ENCODE measurements at regions not wholly inside any gene's neighbourhood (a gene's known extent, or its start where the extent isn't known, plus 50 kb on each side); places are given as distances from the start of the nearest gene placed in this dataset.

DNA sequence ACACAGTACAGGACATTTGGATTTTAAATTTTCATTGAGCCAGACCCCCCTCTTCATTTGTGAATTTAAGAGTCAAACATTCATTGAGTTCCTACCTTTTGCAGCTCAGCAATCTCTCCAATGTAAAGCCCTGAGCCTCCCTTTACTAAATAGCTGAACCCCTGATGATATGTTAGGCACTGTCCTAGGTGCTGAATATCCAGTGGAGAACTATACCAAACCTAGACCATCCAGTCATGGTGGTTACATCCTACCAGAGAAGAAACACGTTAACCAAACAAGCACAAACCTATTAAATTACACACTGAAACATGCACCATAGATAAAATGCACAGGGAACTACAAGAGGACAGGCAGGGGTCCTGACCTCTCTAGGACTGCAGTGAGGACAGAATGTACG lies 1585.3 kb upstream of the TMEM132C start:
- no peaks in the 10 kb centered on the region for H3K36me3 ChIP-seq (ENCODE audit: control insufficient read depth in 2 of 2, extremely low read depth in 1 of 2, insufficient read depth in 2 of 2, low read length in 2 of 2)
- peaks cover 9% of the 10 kb centered on the region for H3K9me3 ChIP-seq (replicated peaks; ENCODE audit: control insufficient read depth, insufficient read depth, low read length)
- H3K27ac ChIP-seq (ENCODE audit: insufficient read depth, low read depth, low read length) = no peak overlapping the region
- no peak overlapping the region for H3K9ac ChIP-seq (replicated peaks; ENCODE audit: extremely low read depth, insufficient read depth, low read length)
- H3K27me3 ChIP-seq (ENCODE audit: control insufficient read depth in 2 of 2, insufficient read depth in 2 of 2, low read length in 2 of 2) = no peaks in the 10 kb centered on the region
- CTCF ChIA-PET = no interaction called here
- no TSS peak for BruUV-seq (replicated peaks)
- H3K9me1 ChIP-seq (replicated peaks; ENCODE audit: control insufficient read depth, extremely low read depth, insufficient read depth, low read length) = no peaks in the 10 kb centered on the region
- POLR2A ChIA-PET = no interaction called here
- no peak for FAIRE-seq
- no peak for DNase-seq (ENCODE audit: low read depth, low spot score)
- no peak overlapping the region for H2AFZ ChIP-seq (ENCODE audit: low read depth, low read length)
- H3K79me2 ChIP-seq (ENCODE audit: control insufficient read depth, insufficient read depth, low read length) = no peaks in the 10 kb centered on the region
- H4K20me1 ChIP-seq (replicated peaks; ENCODE audit: control insufficient read depth, extremely low read depth, insufficient read depth, low read length) = no peaks in the 10 kb centered on the region
- intact Hi-C loops (cut with micrococcal nuclease) = no loop called here
- dilution Hi-C loops (cut with MboI; ENCODE audit: extremely low pct_ligation_motif_present, low sequenced_read_pairs) = no loop called here
- H3K4me2 ChIP-seq (ENCODE audit: insufficient read depth, low read length) = no peak overlapping the region
- no peak overlapping the region for H3K4me3 ChIP-seq (replicated peaks in 1 of 3; ENCODE audit: insufficient read depth in 1 of 3, low read depth in 1 of 3, low read length in 3 of 3)
- no peaks in the 10 kb centered on the region for H3K4me1 ChIP-seq (ENCODE audit: control insufficient read depth, extremely low read depth, insufficient read depth, low read length)
- no peak for TF ChIP-seq POLR2AphosphoS5 (IDR thresholded peaks at IDR 0.05; ENCODE audit: insufficient read depth, low read depth, low read length)
- TF ChIP-seq JUN (IDR thresholded peaks at IDR 0.05; ENCODE audit: borderline replicate concordance, insufficient read depth, insufficient read length, low read depth) = no peak

DNA sequence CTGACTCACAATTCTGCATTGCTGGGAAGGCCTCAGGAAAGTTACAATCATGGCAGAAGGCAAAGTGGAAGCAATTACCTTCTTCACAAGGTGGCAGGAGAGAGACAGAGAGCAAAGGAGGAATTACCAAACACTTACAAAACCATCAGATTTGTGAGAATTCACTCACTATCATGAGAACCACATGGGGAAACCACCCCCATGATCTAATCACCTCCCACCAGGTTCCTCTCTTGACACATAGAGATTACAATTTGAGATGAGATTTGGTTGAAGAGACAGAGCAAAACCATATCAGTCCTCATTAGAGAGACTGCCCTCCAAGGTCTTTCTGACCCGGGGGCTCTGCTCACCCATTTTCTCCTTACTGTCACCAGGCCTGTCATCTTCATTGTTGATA lies 1582.3 kb upstream of the TMEM132C start:
- no peak overlapping the region for H3K27ac ChIP-seq (ENCODE audit: insufficient read depth, low read depth, low read length)
- H3K9ac ChIP-seq (replicated peaks; ENCODE audit: extremely low read depth, insufficient read depth, low read length) = no peak overlapping the region
- H3K9me1 ChIP-seq (replicated peaks; ENCODE audit: control insufficient read depth, extremely low read depth, insufficient read depth, low read length) = no peaks in the 10 kb centered on the region
- POLR2A ChIA-PET = no interaction called here
- H3K4me3 ChIP-seq (replicated peaks in 1 of 3; ENCODE audit: insufficient read depth in 1 of 3, low read depth in 1 of 3, low read length in 3 of 3) = no peak overlapping the region
- H3K36me3 ChIP-seq (ENCODE audit: control insufficient read depth in 2 of 2, extremely low read depth in 1 of 2, insufficient read depth in 2 of 2, low read length in 2 of 2) = no peaks in the 10 kb centered on the region
- no peaks in the 10 kb centered on the region for H3K79me2 ChIP-seq (ENCODE audit: control insufficient read depth, insufficient read depth, low read length)
- H2AFZ ChIP-seq (ENCODE audit: low read depth, low read length) = no peak overlapping the region
- intact Hi-C loops (cut with micrococcal nuclease) (no loop called here), dilution Hi-C loops (cut with MboI; ENCODE audit: extremely low pct_ligation_motif_present, low sequenced_read_pairs) (no loop called here)
- no peak overlapping the region for H3K4me2 ChIP-seq (ENCODE audit: insufficient read depth, low read length)
- no peaks in the 10 kb centered on the region for H4K20me1 ChIP-seq (replicated peaks; ENCODE audit: control insufficient read depth, extremely low read depth, insufficient read depth, low read length)
- TF ChIP-seq JUN (IDR thresholded peaks at IDR 0.05; ENCODE audit: borderline replicate concordance, insufficient read depth, insufficient read length, low read depth) (no peak), POLR2A (IDR thresholded peaks at IDR 0.05; ENCODE audit: low read depth, low read length) (no peak), POLR2AphosphoS5 (IDR thresholded peaks at IDR 0.05; ENCODE audit: insufficient read depth, low read depth, low read length) (no peak), EZH2 (IDR thresholded peaks at IDR 0.05; ENCODE audit: borderline replicate concordance, low read depth, low read length, severe bottlenecking) (no peak), GATA2 (IDR thresholded peaks at IDR 0.05; ENCODE audit: insufficient read depth, insufficient read length, low read depth, low read length) (no peak), MYC (IDR thresholded peaks at IDR 0.05; ENCODE audit: low read depth, low read length) (no peak)
- TF ChIP-seq, protein P1, sequence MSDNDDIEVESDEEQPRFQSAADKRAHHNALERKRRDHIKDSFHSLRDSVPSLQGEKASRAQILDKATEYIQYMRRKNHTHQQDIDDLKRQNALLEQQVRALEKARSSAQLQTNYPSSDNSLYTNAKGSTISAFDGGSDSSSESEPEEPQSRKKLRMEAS (IDR thresholded peaks at IDR 0.05; ENCODE audit: insufficient read depth, insufficient read length) = no peak
- DNase-seq (ENCODE audit: low read depth, low spot score) (no peak), FAIRE-seq (no peak)
- no peaks in the 10 kb centered on the region for H3K4me1 ChIP-seq (ENCODE audit: control insufficient read depth, extremely low read depth, insufficient read depth, low read length)
- no peaks in the 10 kb centered on the region for H3K27me3 ChIP-seq (ENCODE audit: control insufficient read depth in 2 of 2, insufficient read depth in 2 of 2, low read length in 2 of 2)
- no TSS peak for BruUV-seq (replicated peaks)
- CTCF ChIA-PET = no interaction called here
- peaks cover 6% of the 10 kb centered on the region for H3K9me3 ChIP-seq (replicated peaks; ENCODE audit: control insufficient read depth, insufficient read depth, low read length)

Measured in endothelial cell of umbilical vein (primary cell).